HFFc6 (cell line): ENCODE measurements at regions not wholly inside any gene's neighbourhood (a gene's known extent, or its start where the extent isn't known, plus 50 kb on each side); places are given as distances from the start of the nearest gene placed in this dataset.
"Not testable (repeated sequence)": the region's sequence is repeated elsewhere in the genome, so short reads cannot be mapped to it uniquely, and the experiment has no call there.

Experiments used
- DNase-seq: peaks from one replicate; pipeline ENCODE4 v3.0.0-alpha.2; 2018
- H3K27ac Mint-ChIP-seq: 2 replicates; pipeline ENCODE4 v1.8.0; 2020; ENCODE audit warnings: mild to moderate bottlenecking, mixed read lengths
- H3K27me3 Mint-ChIP-seq: 2 replicates; pipeline ENCODE4 v1.8.0; 2021; ENCODE audit warnings: mild to moderate bottlenecking, moderate library complexity, mixed read lengths; ENCODE audit not compliant: insufficient read depth
- H3K36me3 Mint-ChIP-seq: 2 replicates; pipeline ENCODE4 v1.8.0; 2021; ENCODE audit warnings: low read depth, mixed read lengths
- H3K4me1 Mint-ChIP-seq: 2 replicates; pipeline ENCODE4 v1.8.0; 2020; ENCODE audit warnings: low read depth, mixed read lengths
- H3K4me3 Mint-ChIP-seq: 2 replicates; pipeline ENCODE4 v1.8.0; 2020; ENCODE audit warnings: mild to moderate bottlenecking, moderate library complexity, mixed read lengths
- H3K9me3 Mint-ChIP-seq: 2 replicates; pipeline ENCODE4 v1.8.0; 2020; ENCODE audit warnings: mild to moderate bottlenecking, mixed read lengths
- TF ChIP-seq, protein P1 (sequence below): fragments of 200-600 bp; sonication (generic); IDR thresholded peaks from 2 replicates; pipeline ENCODE4 v1.5.0; 2021; ENCODE audit warnings: antibody characterized with exemption, mild to moderate bottlenecking

DNA sequence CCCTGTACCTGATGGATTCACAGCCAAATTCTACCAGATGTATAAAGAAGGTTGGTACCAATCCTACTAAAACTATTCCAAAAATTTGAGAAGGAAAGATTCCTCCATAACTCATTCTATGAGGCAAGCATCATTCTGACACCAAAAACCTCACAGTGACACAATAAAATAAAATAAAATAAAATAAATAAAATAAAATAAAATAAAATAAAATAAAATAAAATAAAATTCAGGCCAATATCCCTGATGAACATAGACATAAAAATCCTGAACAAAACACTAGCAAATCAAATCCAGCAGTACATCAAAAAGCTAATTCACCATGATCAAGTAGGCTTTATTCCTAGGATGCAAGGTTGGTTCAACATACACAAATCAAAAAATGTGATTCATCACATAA lies 108.1 kb downstream of the PROX1 start:
- not testable (repeated sequence) for H3K36me3 Mint-ChIP-seq, H3K27ac Mint-ChIP-seq, H3K4me1 Mint-ChIP-seq, H3K4me3 Mint-ChIP-seq, DNase-seq, H3K27me3 Mint-ChIP-seq
- H3K9me3 Mint-ChIP-seq: peaks cover 13% of the 10 kb centered on the region

DNA sequence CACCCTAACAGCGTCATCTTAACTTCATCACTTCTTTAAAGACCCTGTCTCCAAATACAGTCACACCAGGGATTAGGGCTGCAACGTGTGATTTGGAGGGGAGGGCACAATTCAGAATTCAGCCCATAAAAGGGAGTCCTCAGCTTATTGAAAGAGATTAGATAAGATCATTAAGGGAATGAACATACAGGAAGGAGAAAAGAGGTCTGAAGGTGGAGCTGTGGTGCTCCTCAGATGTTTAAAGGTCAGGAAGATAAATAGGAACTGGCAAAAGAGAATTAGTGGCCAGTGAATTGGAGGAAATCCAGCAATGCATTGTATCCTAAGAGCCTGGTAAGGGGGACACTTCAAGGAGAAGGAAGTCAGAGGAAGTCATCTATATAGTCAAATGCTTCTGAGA lies 113.5 kb downstream of the PROX1 start:
- Mint-ChIP-seq H3K4me3 (no peak overlapping the region), H3K27ac (no peak overlapping the region), H3K4me1 (peaks cover 7% of the 10 kb centered on the region; the same call in 1 of the 2 replicates), H3K36me3 (no peaks in the 10 kb centered on the region), H3K9me3 (no peaks in the 10 kb centered on the region), H3K27me3 (no peaks in the 10 kb centered on the region; the same call in 1 of the 2 replicates)
- TF ChIP-seq, protein P1, sequence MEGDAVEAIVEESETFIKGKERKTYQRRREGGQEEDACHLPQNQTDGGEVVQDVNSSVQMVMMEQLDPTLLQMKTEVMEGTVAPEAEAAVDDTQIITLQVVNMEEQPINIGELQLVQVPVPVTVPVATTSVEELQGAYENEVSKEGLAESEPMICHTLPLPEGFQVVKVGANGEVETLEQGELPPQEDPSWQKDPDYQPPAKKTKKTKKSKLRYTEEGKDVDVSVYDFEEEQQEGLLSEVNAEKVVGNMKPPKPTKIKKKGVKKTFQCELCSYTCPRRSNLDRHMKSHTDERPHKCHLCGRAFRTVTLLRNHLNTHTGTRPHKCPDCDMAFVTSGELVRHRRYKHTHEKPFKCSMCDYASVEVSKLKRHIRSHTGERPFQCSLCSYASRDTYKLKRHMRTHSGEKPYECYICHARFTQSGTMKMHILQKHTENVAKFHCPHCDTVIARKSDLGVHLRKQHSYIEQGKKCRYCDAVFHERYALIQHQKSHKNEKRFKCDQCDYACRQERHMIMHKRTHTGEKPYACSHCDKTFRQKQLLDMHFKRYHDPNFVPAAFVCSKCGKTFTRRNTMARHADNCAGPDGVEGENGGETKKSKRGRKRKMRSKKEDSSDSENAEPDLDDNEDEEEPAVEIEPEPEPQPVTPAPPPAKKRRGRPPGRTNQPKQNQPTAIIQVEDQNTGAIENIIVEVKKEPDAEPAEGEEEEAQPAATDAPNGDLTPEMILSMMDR: no peak
- no peak for DNase-seq

DNA sequence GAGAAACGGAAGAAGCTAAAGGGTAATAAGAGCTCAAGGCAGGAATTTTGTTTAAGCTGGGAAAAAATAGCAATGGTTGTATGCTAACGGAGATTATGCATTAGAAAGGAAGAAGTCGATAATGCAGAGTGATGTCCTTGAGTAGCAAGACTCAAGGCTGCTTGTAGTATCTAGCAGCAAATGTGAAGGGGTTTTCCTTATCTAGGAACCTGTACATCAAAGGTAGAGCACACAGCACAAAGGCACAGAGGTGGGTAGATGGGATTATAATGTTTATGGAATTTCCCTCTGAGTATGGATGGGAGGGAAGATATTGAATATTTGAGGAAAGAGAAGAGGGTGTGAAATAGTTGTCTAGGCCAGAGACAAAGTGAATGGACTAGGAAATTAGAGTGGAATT lies 114.1 kb downstream of the PROX1 start:
- Mint-ChIP-seq H3K36me3 (no peaks in the 10 kb centered on the region), H3K9me3 (no peaks in the 10 kb centered on the region), H3K27ac (no peak overlapping the region), H3K27me3 (no peaks in the 10 kb centered on the region; the same call in 1 of the 2 replicates), H3K4me3 (no peak overlapping the region), H3K4me1 (peaks cover 12% of the 10 kb centered on the region; the same call in 1 of the 2 replicates)
- DNase-seq: no peak
- TF ChIP-seq, protein P1: no peak

DNA sequence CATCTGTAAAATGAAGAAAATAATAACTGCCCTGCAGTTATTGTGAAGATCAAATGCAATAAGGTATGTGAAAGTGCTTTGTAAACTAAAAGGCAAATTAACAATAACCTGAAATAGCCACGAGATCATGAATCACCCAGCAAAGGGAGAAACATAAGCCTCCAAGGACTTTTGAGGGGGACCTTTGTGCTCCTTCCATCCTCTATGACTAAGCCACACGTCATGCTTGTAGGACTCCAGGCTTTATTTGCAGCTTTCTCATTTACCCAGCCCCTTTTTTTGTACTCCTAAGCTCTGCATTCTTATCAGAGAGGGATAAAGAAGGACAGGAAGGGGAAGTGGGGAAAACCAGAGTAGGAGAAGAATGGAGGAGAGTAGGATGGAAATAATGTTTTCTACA lies 115.1 kb downstream of the PROX1 start:
- Mint-ChIP-seq H3K27ac (peak overlapping the region; percentile 48), H3K36me3 (no peaks in the 10 kb centered on the region), H3K9me3 (no peaks in the 10 kb centered on the region), H3K4me1 (peaks cover 21% of the 10 kb centered on the region; the same call in 1 of the 2 replicates), H3K27me3 (no peaks in the 10 kb centered on the region), H3K4me3 (peak overlapping the region; percentile 7; the same call in 1 of the 2 replicates)
- peak; percentile 54 for DNase-seq
- TF ChIP-seq, protein P1: no peak

DNA sequence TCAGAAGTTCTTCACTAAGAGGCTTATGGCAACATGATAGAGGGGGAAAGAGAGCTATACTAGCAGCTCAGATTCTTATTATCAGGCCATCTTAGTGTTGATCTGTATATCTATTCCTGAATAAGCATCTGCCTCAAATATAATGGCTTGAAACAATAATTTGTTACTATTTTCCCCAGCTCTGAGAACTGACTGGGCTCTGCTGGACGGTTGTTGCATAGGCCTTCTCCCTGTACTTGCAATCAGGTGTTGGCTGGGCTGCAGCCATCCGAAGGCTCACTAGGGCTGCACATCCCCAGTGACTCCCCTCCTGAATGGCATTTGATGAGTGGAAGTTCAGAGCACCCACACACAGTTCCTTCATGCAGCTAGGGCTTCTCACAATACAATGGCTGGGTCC lies 116.0 kb downstream of the PROX1 start:
- DNase-seq: no peak
- TF ChIP-seq, protein P1: no peak
- H3K9me3 Mint-ChIP-seq: no peaks in the 10 kb centered on the region
- H3K36me3 Mint-ChIP-seq: no peaks in the 10 kb centered on the region
- no peaks in the 10 kb centered on the region; the same call in none of the 2 replicates for H3K27me3 Mint-ChIP-seq
- no peak overlapping the region for H3K27ac Mint-ChIP-seq
- H3K4me3 Mint-ChIP-seq: no peak overlapping the region
- H3K4me1 Mint-ChIP-seq: peaks cover 21% of the 10 kb centered on the region; the same call in 1 of the 2 replicates

DNA sequence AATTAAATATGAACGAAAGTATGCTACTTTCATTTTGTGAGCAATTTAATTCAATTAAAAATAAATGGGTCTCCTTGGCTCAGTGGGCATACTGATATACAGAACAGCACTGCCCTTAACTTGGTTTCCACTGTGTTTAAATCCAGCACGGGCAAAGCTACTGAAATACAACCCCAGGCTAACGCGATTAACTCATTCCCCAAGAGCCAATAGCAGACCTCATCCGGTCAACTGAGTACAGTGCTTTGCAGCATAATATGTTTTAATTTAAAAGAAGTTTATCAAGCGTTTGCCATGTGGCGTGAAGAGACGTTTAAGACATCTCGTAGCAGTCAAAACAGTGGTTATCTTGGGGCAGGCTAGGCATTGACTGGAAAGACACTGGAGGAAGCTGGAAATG lies 118.6 kb downstream of the PROX1 start:
- no peaks in the 10 kb centered on the region for H3K36me3 Mint-ChIP-seq
- TF ChIP-seq, protein P1: no peak
- no peak overlapping the region for H3K27ac Mint-ChIP-seq
- DNase-seq: no peak
- H3K9me3 Mint-ChIP-seq: no peaks in the 10 kb centered on the region
- H3K27me3 Mint-ChIP-seq: peaks cover 6% of the 10 kb centered on the region
- peak overlapping the region; percentile 42; the same call in 1 of the 2 replicates for H3K4me3 Mint-ChIP-seq
- H3K4me1 Mint-ChIP-seq: peaks cover 21% of the 10 kb centered on the region; the same call in 1 of the 2 replicates
